IPS-11a (cell line): ENCODE measurements at regions not wholly inside any gene's neighbourhood (a gene's known extent, or its start where the extent isn't known, plus 50 kb on each side); places are given as distances from the start of the nearest gene placed in this dataset.

Source experiments
- H3K4me3 ChIP-seq: one replicate; pipeline ENCODE4 v1.5.1; 2013; ENCODE audit warnings: low read depth, low read length, control low read depth

GRCh38 chr4:173859091-173859713, 329.2 kb upstream of the HAND2 start:
- H3K4me3 ChIP-seq, result no peak overlapping the region

GRCh38 chr4:173858471-173858870, 328.4 kb upstream of the HAND2 start:
- no peak overlapping the region for H3K4me3 ChIP-seq

GRCh38 chr4:173857828-173858227, 327.8 kb upstream of the HAND2 start:
- H3K4me3 ChIP-seq, result no peak overlapping the region

- no peak overlapping the region for H3K4me3 ChIP-seq
These were observed 325.0 kb upstream of the HAND2 start for GRCh38 chr4:173855015-173855414.

GRCh38 chr4:173852775-173853174, 322.7 kb upstream of the HAND2 start:
- no peak overlapping the region for H3K4me3 ChIP-seq

GRCh38 chr4:173845580-173845979, 315.6 kb upstream of the HAND2 start:
- no peak overlapping the region for H3K4me3 ChIP-seq

- H3K4me3 ChIP-seq, result no peak overlapping the region
These were observed 309.8 kb upstream of the HAND2 start for GRCh38 chr4:173839865-173840264.

- no peak overlapping the region for H3K4me3 ChIP-seq
These were observed 307.5 kb upstream of the HAND2 start for GRCh38 chr4:173837517-173837916.

GRCh38 chr4:173835903-173836302, 305.9 kb upstream of the HAND2 start:
- H3K4me3 ChIP-seq, result no peak overlapping the region

- no peak overlapping the region for H3K4me3 ChIP-seq
These were observed 304.1 kb upstream of the HAND2 start for GRCh38 chr4:173834151-173834550.

GRCh38 chr4:173829565-173829964, 299.5 kb upstream of the HAND2 start:
- no peak overlapping the region for H3K4me3 ChIP-seq

- H3K4me3 ChIP-seq, result no peak overlapping the region
These were observed 297.7 kb upstream of the HAND2 start for GRCh38 chr4:173827707-173828106.

GRCh38 chr4:173821876-173822275, 291.8 kb upstream of the HAND2 start:
- no peak overlapping the region for H3K4me3 ChIP-seq

- H3K4me3 ChIP-seq, result no peak overlapping the region
These were observed 291.0 kb upstream of the HAND2 start for GRCh38 chr4:173821036-173821435.

GRCh38 chr4:173807347-173807746, 277.3 kb upstream of the HAND2 start:
- H3K4me3 ChIP-seq, result no peak overlapping the region

GRCh38 chr4:173805884-173806283, 275.9 kb upstream of the HAND2 start:
- no peak overlapping the region for H3K4me3 ChIP-seq

- H3K4me3 ChIP-seq, result no peak overlapping the region
These were observed 272.6 kb upstream of the HAND2 start for GRCh38 chr4:173802662-173803022.

GRCh38 chr4:173801876-173802661, 272.0 kb upstream of the HAND2 start:
- no peak overlapping the region for H3K4me3 ChIP-seq

GRCh38 chr4:173801361-173801760, 271.3 kb upstream of the HAND2 start:
- no peak overlapping the region for H3K4me3 ChIP-seq

- no peak overlapping the region for H3K4me3 ChIP-seq
These were observed 267.3 kb upstream of the HAND2 start for GRCh38 chr4:173797296-173797695.

GRCh38 chr4:173794662-173795061, 264.6 kb upstream of the HAND2 start:
- H3K4me3 ChIP-seq, result no peak overlapping the region

GRCh38 chr4:173793937-173794510, 264.0 kb upstream of the HAND2 start:
- H3K4me3 ChIP-seq, result no peak overlapping the region
